ENCODE measurements at regions not wholly inside any gene's neighbourhood (a gene's known extent, or its start where the extent isn't known, plus 50 kb on each side); places are given as distances from the start of the nearest gene placed in this dataset.

- TF ChIP-seq CTCF (conservative IDR thresholded peaks at IDR 0.05) (no peak), ZFX (IDR thresholded peaks at IDR 0.05) (no peak)
These were observed 205.3 kb upstream of the RAB4A start for GRCh38 chr1:229065613-229066012.

Data from C4-2B (cell line).